ENCODE measurements at regions not wholly inside any gene's neighbourhood (a gene's known extent, or its start where the extent isn't known, plus 50 kb on each side); places are given as distances from the start of the nearest gene placed in this dataset.
A peak's percentile ranks its signal among the peaks of the same experiment; 100 is the strongest.

DNA sequence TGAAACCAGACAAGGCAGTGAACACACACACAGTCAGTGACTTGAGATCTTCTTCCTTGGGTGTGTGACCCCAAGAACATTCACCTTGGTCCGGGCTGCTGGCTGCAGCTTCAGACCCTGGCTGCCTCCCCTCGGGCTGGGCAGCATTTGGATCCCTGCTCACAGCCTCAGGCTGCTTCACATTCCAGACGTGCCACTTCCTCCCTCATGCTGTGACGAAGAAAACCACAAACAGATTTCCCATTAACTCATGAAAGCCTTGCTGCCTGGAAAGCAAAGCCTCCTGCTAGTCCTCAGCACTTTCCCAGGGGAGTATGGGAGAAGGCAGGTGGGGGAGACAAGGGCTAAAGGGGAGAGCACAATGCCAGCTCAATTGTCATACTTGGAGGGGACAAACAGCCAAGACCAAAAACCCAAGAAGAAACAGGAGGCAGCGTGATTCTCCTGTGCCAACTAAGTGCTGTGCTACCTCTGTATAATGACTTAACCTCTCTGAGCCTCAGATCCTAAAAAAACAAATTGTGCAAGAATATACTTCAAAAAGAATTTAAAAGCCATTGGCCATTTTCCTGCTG, 594.6 kb upstream of the BRINP1 start:
- no peak overlapping the region for H3K4me3 ChIP-seq
- DNase-seq (ENCODE audit: low spot score in 2 of 2), result peak in 1 of 2 donors; percentile 65
- TF ChIP-seq, protein P1, sequence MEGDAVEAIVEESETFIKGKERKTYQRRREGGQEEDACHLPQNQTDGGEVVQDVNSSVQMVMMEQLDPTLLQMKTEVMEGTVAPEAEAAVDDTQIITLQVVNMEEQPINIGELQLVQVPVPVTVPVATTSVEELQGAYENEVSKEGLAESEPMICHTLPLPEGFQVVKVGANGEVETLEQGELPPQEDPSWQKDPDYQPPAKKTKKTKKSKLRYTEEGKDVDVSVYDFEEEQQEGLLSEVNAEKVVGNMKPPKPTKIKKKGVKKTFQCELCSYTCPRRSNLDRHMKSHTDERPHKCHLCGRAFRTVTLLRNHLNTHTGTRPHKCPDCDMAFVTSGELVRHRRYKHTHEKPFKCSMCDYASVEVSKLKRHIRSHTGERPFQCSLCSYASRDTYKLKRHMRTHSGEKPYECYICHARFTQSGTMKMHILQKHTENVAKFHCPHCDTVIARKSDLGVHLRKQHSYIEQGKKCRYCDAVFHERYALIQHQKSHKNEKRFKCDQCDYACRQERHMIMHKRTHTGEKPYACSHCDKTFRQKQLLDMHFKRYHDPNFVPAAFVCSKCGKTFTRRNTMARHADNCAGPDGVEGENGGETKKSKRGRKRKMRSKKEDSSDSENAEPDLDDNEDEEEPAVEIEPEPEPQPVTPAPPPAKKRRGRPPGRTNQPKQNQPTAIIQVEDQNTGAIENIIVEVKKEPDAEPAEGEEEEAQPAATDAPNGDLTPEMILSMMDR (IDR thresholded peaks at IDR 0.05), result no peak
- intact Hi-C loops (cut with DNase I), result no loop called here
- H3K4me1 ChIP-seq, result peaks cover 0 to 14% of the 10 kb centered on the region in 2 donors
- no peaks in the 10 kb centered on the region for H3K36me3 ChIP-seq
- no peaks in the 10 kb centered on the region for H3K9me3 ChIP-seq
- no peaks in the 10 kb centered on the region for H3K27me3 ChIP-seq
- peak overlapping the region; percentile 37 to 70 for H3K27ac ChIP-seq

DNA sequence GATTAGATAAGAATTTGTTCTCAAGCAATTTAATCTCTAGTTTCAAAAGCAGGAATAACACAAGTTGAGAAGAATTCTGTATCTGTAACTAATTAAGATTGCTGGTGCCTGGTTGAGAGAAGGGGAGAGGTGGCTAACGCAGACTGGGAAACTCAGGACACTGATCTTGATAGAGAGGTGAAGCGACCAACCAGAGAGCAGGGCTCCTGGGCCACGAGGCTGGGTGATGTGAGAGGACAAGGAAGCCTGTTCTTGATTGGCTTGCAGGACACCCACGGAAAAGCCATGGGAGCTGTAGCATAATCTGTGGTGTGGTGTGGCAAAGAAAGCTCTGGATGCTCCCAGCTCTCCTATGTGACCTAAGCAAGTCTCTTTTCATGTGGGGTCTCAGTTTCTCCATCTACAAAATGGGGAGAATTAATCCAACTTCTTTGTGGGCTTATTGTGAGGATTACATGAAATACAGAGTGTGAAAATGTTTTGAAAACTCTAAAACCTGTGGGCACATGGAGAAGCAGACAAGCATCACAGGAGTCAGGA, 594.1 kb upstream of the BRINP1 start:
- Histone ChIP-seq H3K4me1 (peaks cover 0 to 14% of the 10 kb centered on the region in 2 donors), H3K27ac (peak overlapping the region; percentile 37 to 70), H3K4me3 (no peak overlapping the region), H3K27me3 (no peaks in the 10 kb centered on the region), H3K9me3 (no peaks in the 10 kb centered on the region), H3K36me3 (no peaks in the 10 kb centered on the region)
- TF ChIP-seq, protein P1 (IDR thresholded peaks at IDR 0.05), result no peak
- DNase-seq (ENCODE audit: low spot score in 2 of 2), result peak in 1 of 2 donors; percentile 70
- intact Hi-C loops (cut with DNase I), result no loop called here

DNA sequence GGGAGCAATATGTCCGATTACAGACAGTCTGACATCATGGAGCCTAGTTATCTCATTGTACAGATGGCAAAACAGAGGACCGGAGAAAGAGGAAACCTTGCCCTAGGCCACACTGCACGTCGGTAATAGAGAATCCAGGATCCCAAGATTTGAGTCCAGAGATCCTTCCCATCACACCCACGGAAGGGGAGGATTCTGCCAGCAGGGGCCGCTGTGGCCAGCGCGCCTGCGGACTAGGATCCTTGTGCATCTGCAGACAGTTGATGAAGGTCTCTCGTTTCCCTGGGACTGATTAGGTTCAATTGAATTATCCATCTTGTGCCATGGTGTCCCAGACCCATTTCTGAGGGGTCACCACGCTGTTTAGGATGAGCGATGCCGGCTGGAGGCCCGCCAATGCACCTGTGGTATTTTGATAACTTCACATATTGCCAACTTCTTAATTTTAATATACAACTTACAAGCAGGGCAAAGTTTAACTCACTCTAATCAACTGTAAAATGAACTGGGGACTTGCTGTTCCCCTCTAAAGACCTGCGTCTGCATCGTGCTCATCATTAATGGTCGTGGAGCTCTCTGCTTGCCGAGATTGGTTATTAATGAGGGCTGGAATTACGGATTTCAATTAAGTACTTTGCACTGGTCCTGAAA, 592.7 kb upstream of the BRINP1 start:
- intact Hi-C loops (cut with DNase I), result no loop called here
- Histone ChIP-seq H3K4me3 (no peak overlapping the region), H3K9me3 (no peaks in the 10 kb centered on the region), H3K4me1 (peaks cover 0 to 18% of the 10 kb centered on the region in 2 donors), H3K27ac (no peak overlapping the region), H3K36me3 (no peaks in the 10 kb centered on the region), H3K27me3 (no peaks in the 10 kb centered on the region)
- TF ChIP-seq, protein P1 (IDR thresholded peaks at IDR 0.05), result peak in 2 of 3 experiments; percentile 34 to 47
- no peak for DNase-seq (ENCODE audit: low spot score in 2 of 2)

DNA sequence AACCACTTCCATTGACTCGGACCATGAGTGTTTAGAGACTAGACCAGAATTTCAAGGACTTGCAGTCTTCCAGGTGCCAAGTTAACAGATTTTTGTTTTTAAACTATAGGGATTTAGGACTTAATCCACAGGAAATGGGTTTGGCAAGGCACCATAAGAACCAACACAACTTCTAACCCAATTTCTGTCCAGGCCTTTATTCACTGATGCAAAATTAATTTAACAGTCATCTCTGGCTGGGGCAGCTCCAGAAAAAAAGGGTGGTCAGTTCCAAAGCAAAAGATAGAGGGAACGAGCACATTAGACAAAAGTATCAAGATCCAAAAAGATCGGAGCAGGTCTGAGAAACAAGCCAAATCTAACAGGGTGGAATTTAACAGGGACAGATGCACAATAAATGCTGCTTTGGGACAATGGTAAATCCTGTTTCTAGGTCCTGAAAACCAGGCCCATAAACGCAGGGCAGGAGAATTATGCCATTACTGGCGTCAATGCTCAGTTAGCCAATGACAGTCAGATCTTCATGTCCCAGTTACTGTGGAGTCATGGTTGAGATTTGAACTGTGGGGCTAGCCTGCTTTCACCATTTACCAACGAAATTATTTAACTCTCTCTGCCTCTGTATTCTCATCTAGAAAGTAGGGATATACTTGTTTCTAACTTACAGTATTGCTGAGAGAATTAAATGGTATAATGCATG, 590.8 kb upstream of the BRINP1 start:
- no peak for DNase-seq (ENCODE audit: low spot score in 2 of 2)
- intact Hi-C loops (cut with DNase I), result loop anchor here (5.0 to 10.0 kb wide), 3 partner anchors 158 to 953 kb away; no protein-coding TSS in a partner anchor
- peak overlapping the region; percentile 23 to 43 for H3K27ac ChIP-seq
- H3K9me3 ChIP-seq, result no peaks in the 10 kb centered on the region
- TF ChIP-seq, protein P1 (IDR thresholded peaks at IDR 0.05), result no peak
- H3K4me3 ChIP-seq, result no peak overlapping the region
- peaks cover 0 to 24% of the 10 kb centered on the region in 2 donors for H3K4me1 ChIP-seq
- H3K27me3 ChIP-seq, result no peaks in the 10 kb centered on the region
- H3K36me3 ChIP-seq, result no peaks in the 10 kb centered on the region

DNA sequence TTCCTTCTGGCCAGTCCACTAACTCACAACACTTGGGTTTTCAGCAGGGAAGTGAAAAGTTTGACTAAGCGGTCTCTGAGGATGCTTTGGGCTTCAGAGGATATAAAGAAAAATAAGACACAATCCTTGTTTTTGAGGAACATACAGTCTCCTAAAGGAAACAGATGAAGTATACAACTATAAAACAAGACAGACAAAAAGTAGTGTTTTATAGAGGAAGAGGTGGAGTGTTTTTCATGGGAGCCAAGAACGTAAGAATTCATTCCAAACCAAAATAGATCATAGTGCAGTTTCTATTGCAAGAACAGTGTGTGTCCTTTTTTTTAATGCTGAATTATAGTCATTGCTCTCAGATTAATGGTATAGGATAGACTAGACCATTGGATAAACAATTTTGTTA, 586.9 kb upstream of the BRINP1 start:
- H3K27me3 ChIP-seq, result no peaks in the 10 kb centered on the region

More for the DNA sequence above, 586.9 kb upstream of the BRINP1 start:
- DNase-seq (ENCODE audit: low spot score in 2 of 2), result no peak
- Histone ChIP-seq H3K27ac (peak overlapping the region; percentile 54 to 56), H3K36me3 (no peaks in the 10 kb centered on the region), H3K4me3 (no peak overlapping the region), H3K9me3 (no peaks in the 10 kb centered on the region), H3K4me1 (peaks cover 0 to 22% of the 10 kb centered on the region in 2 donors)
- intact Hi-C loops (cut with DNase I), result loop anchor here (5.0 to 10.0 kb wide), 3 partner anchors 154 to 949 kb away; no protein-coding TSS in a partner anchor
- TF ChIP-seq, protein P1 (IDR thresholded peaks at IDR 0.05), result no peak

Data from ascending aorta (tissue), 2 donors.